Endometrium (tissue), 2 donors: ENCODE measurements at regions not wholly inside any gene's neighbourhood (a gene's known extent, or its start where the extent isn't known, plus 50 kb on each side); places are given as distances from the start of the nearest gene placed in this dataset.

Experiments used
- FAIRE-seq: peaks from 2 replicates; lab custom pipeline; 2012; peaks lifted over from hg19 to GRCh38; lab: Jason Lieb, UNC
- donor health status: control.
- donor health status: control.

DNA sequence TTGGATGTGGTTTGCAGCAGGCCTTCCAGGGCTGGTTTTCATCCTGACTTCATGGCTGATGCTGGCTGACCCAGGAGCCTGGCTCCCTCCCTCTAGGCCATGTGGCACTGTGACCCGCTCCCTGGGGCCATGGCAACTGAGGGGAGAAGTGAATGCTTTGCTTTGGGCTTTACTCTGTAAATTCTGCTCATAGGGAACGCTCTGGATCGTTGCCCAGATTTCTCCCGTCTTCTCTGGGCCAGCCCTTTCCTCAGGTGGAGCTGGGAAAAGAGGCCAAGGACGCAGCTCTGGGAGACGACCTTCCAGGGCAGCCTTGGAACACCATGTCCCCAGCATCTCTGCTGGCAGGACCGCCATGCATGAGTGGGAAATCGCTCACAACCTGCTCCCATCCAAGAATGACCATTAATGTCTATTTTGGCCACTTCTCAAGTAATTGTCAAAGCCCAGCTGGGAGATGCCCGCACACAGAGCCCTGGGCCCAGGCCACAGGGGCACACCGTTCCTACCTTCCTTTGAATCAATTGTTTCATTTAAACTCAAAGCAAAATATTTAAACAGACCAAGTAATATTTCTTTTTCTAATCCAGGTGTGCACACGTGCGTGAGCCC lies 321.8 kb downstream of the TEX29 start:
- no peak for FAIRE-seq

- no peak for FAIRE-seq
Measured at GRCh38 chr13:111644750-111645149, 324.3 kb downstream of the TEX29 start.

- FAIRE-seq, result no peak
Measured at GRCh38 chr13:111645198-111645597, 324.8 kb downstream of the TEX29 start.

- no peak for FAIRE-seq
Measured at GRCh38 chr13:111645598-111646455, 325.4 kb downstream of the TEX29 start.

- FAIRE-seq, result no peak
Measured at GRCh38 chr13:111646456-111646855, 326.0 kb downstream of the TEX29 start.

DNA sequence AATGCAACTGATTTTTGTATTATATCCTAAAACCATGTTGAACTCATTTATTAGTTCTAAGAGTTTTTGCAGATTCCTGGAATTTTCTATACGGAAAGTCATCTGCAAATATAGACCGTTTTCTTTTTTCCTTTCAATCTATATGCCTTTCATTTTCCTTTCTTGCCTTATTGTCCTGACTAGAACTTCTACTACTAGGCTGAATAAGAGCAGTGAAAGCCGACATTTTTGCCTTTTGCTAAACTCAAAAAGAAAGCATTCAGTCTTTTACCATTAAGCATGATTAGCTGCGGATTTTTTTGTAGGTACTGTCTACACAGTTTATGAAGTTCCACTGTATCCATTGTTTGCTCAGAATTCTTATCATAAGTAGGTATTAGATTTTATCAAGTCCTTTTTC lies 328.4 kb downstream of the TEX29 start:
- FAIRE-seq, result no peak

DNA sequence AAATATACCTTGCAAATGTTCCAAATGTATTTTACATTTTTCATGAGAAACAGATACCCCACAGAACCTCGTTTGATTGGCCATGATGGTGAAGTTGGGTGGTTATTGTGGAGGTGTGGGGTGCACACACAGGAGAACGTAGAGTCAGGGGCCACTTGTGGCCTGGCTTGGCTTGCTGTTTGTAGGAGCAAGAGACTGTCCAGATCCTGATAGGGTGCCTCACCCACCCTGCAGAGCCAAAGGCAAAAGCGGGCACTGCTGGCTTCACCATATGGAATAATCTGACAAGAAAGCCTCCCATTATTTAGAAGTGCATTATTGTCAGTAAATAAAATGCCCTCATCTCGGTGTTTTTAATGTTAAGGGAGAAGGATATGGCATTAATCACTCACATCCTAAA lies 330.2 kb downstream of the TEX29 start:
- no peak for FAIRE-seq

GRCh38 chr13:111652676-111653075 lies 332.2 kb downstream of the TEX29 start:
- no peak for FAIRE-seq

DNA sequence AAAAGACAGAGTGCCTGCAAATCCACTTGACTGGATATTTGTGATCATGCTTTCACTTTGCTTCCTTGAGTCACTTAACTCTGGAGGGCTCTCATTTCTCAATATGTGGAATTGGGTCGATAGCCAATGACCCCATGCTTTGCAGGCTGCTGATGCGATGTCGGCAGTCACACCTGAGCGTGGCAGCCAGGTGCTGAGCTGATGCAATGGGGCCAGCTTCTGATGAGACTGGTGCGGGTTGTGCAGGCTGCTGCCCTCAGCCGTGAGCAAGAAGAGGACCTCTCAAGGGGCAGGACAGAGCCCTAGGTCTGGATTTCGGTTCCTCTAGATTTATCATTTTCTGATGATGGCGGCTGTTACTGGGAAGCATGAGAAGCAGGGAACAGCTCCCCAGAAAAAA lies 334.1 kb downstream of the TEX29 start:
- no peak for FAIRE-seq

DNA sequence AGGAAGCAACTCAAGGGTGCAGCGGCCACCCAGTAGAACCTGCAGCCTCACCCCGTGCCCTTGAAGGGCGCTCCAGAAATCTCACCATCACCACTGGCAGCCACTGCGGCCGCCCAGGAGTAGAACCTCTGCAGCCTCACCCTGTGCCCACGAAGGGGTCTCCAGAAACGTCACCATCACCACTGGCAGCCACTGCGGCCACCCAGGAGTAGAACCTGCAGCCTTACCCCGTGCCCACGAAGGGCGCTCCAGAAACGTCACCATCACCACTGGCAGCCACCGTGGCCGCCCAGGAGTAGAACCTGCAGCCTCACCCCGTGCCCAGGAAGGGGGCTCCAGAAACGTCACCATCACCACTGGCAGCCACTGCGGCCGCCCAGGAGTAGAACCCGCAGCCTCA lies 336.0 kb downstream of the TEX29 start:
- FAIRE-seq, result no peak

GRCh38 chr13:111657013-111657412 lies 336.6 kb downstream of the TEX29 start:
- FAIRE-seq, result no peak

- FAIRE-seq, result no peak
Measured at GRCh38 chr13:111658145-111659100, 338.0 kb downstream of the TEX29 start.

DNA sequence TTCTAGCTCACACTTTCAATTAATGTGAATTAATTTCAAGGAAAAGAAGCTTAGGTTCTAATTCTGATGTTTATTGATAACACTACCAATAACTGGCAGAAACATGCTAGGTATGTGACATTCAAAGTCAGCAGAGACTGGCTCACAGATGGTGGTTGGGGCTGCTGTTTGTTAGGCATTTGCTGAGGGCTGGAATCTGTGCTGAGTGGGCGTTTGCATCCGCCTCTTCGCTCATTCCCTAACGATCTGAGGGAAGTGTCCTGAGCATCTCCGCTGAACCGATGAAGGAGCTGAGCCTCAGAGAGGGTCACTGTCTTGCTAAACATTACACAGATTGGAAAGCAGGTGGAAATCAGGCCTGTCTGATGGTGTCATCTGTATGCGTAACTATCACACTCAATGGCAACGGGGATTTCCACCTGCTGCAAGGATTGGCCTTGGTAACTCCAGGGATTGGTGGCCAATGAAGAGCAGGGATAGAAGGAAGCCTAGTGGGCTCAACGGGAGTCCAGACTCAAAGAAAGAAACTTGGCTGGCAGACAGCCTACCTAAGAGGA lies 338.9 kb downstream of the TEX29 start:
- no peak for FAIRE-seq

DNA sequence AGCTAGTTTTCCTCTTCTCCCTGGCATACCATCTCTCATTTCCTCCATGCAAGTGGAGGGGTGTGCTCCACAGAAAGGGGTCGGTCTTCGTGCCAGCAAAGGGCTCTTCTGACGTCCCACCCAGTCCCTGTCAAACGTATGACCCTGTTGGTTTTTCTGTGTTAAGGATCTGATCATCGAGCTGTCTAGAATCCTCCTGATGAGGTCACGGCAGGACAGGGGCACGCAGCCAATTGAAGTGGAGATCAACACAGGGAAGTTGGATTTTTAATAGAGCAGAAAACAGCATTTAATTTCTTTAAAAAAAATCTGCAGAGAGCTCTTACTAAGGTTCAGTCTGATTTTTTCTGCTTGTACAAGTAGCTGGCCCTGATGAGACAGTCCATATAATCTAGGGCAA lies 339.4 kb downstream of the TEX29 start:
- FAIRE-seq, result no peak

DNA sequence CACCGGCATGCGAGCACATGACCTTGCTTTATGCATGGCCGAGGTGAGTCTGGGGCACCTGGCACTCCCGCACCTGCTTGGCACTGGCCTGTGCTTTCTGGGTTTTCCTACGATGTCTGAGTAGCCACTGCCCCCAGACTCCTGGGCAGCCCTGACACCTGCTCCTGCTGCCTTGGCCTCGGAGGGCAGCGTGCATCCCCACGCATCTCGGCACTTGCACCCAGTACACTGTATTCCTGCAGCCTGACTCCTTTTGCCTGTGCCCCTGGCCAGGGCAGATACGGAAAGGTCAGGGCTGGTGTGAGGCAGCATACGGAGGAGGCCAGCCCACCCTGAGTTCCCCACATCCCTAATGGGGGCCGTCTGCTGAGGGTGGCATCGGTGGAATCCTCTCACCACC lies 340.6 kb downstream of the TEX29 start:
- no peak for FAIRE-seq

DNA sequence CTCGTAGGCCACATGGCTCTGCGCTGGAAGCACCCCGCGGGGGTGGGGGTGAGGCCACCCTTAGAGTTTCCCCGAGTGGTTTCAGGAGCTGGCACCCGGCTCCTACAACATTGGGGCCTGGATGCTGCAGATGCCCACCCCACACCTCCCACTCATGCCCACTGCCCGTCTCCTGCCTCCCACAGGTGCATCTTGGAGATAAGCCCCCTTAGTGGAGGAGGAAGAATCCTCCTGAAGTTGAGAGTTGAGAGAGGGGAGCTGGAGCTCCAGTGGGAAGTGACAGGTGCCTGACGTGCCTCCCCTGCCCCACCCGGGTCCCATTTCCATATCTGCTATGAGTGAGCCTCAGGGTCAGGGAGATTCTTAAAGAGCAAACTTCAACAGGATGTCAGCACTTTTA lies 341.3 kb downstream of the TEX29 start:
- no peak for FAIRE-seq

- FAIRE-seq, result no peak
Measured at GRCh38 chr13:111662451-111662850, 342.0 kb downstream of the TEX29 start.

- no peak for FAIRE-seq
Measured at GRCh38 chr13:111662895-111663294, 342.5 kb downstream of the TEX29 start.

DNA sequence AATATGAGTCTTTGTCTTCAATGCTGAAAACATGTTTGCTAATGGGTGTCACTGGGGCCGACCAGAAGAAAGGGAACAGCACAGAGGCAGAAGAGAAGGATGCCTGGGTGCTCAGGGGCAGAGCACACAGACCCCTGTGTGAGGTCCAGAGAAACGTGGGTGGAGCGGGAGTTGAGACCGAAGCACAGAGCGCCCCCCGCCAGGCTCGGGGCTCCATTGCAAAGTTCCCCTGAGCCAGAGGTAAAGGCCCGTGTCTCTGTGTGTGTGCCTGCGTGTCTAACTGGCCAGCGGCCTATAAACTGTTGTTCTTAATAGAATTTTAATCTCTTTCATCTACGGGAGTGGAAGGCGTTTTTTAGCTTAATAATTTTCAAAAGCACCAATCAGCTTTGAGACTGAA lies 343.1 kb downstream of the TEX29 start:
- FAIRE-seq, result no peak

DNA sequence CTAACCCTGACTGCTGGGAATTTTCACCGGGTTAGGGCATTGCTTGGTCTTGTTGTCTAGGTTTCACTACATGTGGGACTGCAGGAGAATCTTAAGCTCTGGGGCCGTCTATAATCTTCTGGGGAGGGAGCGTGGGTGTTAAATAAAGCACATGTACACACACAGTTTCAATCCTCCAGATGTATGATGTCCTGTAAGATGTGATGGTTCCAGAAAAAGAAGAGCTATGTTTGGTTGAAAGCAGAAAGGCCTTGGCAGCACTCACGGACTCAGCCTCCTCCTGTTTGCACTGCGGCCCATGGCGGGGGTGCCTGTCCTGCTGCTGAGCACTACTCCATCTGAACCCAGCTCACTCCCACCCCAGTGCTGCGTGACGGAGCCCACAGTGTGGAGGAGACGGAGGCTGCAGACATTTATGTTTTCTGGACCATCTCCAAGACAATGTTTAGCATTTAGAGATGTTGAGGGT lies 343.5 kb downstream of the TEX29 start:
- FAIRE-seq, result peak; percentile 48

- FAIRE-seq, result no peak
Measured at GRCh38 chr13:111664696-111665095, 344.3 kb downstream of the TEX29 start.

DNA sequence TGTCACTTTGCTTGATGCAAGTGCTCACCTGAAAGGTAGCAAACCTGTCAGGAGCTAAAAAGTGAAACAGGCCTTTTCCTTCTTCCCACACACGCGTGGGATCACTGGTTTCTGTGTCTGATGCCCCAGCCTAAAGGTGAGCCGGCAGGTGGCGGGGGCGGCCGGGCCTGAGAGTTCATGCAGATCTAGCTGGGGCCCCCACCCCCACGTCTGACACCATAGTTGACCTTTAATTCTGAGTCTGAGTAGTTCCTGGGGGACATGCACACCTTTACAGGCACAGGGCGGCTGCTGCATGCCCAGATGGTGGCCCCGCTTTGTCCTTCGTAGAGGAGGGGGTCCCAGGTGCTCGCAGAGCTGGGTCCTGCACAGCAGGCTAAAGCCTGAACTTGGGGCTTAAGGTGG lies 345.3 kb downstream of the TEX29 start:
- FAIRE-seq, result no peak
